IMR-90 (cell line): ENCODE measurements at regions not wholly inside any gene's neighbourhood (a gene's known extent, or its start where the extent isn't known, plus 50 kb on each side); places are given as distances from the start of the nearest gene placed in this dataset.

ENCODE experiments used
- ATAC-seq: fragments of 200-7000 bp; cut with Tn5 transposase; 2 replicates; pipeline ENCODE4 v1.9.1; 2020; ENCODE audit warnings: low read depth, mild to moderate bottlenecking, moderate library complexity
- BruUV-seq: library from RNA; stranded (reverse); fragments of 400-500 nt; replicated peaks from 2 replicates; lab custom pipeline; 2021; lab: Mats Ljungman, UMichigan
- CTCF ChIA-PET: fragments of 300-600 bp; formaldehyde crosslinking; extraction: SDS; loops from one replicate; lab custom pipeline; 2021; ENCODE audit warnings: antibody characterized with exemption; lab: Yijun Ruan, JAX
- POLR2A ChIA-PET: fragments of 300-600 bp; sonication (Branson Sonifier 250); formaldehyde crosslinking; loops from one replicate; lab custom pipeline; 2022; ENCODE audit warnings: antibody characterized with exemption; ENCODE audit not compliant: unreplicated experiment; lab: Charles Lee
- DNase-seq: peaks from one replicate; pipeline ENCODE4 v3.0.0; 2013
- H2AFZ ChIP-seq: replicated peaks from 2 replicates; pipeline ENCODE3; 2013; ENCODE audit warnings: low read length, mild to moderate bottlenecking; ENCODE audit not compliant: poor library complexity
- H2AK5ac ChIP-seq: 2 replicates; pipeline ENCODE4 v1.6.1; 2013; ENCODE audit warnings: low read depth, low read length, inconsistent platforms
- H2AK9ac ChIP-seq: replicated peaks from 2 replicates; pipeline ENCODE3; 2013; ENCODE audit warnings: mild to moderate bottlenecking, low read depth, low read length, moderate library complexity; ENCODE audit not compliant: poor library complexity
- H2BK120ac ChIP-seq: 2 replicates; pipeline ENCODE4 v1.6.1; 2013; ENCODE audit warnings: low read depth, low read length, inconsistent platforms
- H2BK15ac ChIP-seq: 3 replicates; pipeline ENCODE4 v1.6.1; 2013; ENCODE audit warnings: low read depth, low read length, inconsistent platforms
- H2BK20ac ChIP-seq: 2 replicates; pipeline ENCODE4 v1.6.1; 2013; ENCODE audit warnings: low read depth, mild to moderate bottlenecking, inconsistent platforms, low read length, moderate library complexity
- H2BK5ac ChIP-seq: 2 replicates; pipeline ENCODE4 v1.6.1; 2013; ENCODE audit warnings: mild to moderate bottlenecking, low read depth, low read length, inconsistent platforms; ENCODE audit not compliant: poor library complexity, severe bottlenecking
- H3K14ac ChIP-seq: replicated peaks from 2 replicates; pipeline ENCODE4 v1.6.1; 2013; ENCODE audit warnings: low read depth, low read length, inconsistent platforms
- H3K18ac ChIP-seq: 2 replicates; pipeline ENCODE4 v1.6.1; 2013; ENCODE audit warnings: low read depth, low read length, control low read depth
- H3K23ac ChIP-seq: 2 replicates; pipeline ENCODE4 v1.6.1; 2013; ENCODE audit warnings: low read depth, low read length, inconsistent platforms
- H3K27ac ChIP-seq: 2 replicates; pipeline ENCODE4 v1.5.1; 2013; ENCODE audit warnings: mild to moderate bottlenecking, control low read depth, low read length; ENCODE audit not compliant: insufficient read depth
- H3K27me3 ChIP-seq: 2 replicates; pipeline ENCODE4 v1.6.1; 2013; ENCODE audit warnings: low read length; ENCODE audit not compliant: control insufficient read depth, insufficient read depth
- H3K36me3 ChIP-seq: 2 replicates; pipeline ENCODE4 v1.6.1; 2013; ENCODE audit warnings: low read length, mixed read lengths; ENCODE audit not compliant: control insufficient read depth, insufficient read depth
- H3K4ac ChIP-seq: 2 replicates; pipeline ENCODE4 v1.6.1; 2013; ENCODE audit warnings: low read depth, low read length, inconsistent platforms
- H3K4me1 ChIP-seq: 2 replicates; pipeline ENCODE4 v1.6.1; 2013; ENCODE audit warnings: low read length, mixed read lengths; ENCODE audit not compliant: control insufficient read depth, insufficient read depth
- H3K4me2 ChIP-seq: 2 replicates; pipeline ENCODE4 v1.6.1; 2013; ENCODE audit warnings: low read depth, mild to moderate bottlenecking, control low read depth, low read length, moderate library complexity
- H3K4me3 ChIP-seq: 2 replicates; pipeline ENCODE4 v1.5.1; 2013; ENCODE audit warnings: low read depth, mild to moderate bottlenecking, control low read depth, low read length, moderate library complexity; ENCODE audit not compliant: insufficient read depth
- H3K56ac ChIP-seq: 2 replicates; pipeline ENCODE4 v1.6.1; 2013; ENCODE audit warnings: low read length, inconsistent platforms; ENCODE audit not compliant: insufficient read depth; ENCODE audit errors: extremely low read depth
- H3K79me1 ChIP-seq, 2 experiments: 2 replicates each; pipeline ENCODE4 v1.6.1; 2013; ENCODE audit warnings: low read length in 2 of 2, inconsistent platforms in 1 of 2, low read depth in 1 of 2
- H3K9ac ChIP-seq: 2 replicates; pipeline ENCODE4 v1.6.1; 2013; ENCODE audit warnings: low read depth, low read length, control low read depth
- H3K9me1 ChIP-seq: 2 replicates; pipeline ENCODE4 v1.6.1; 2013; ENCODE audit warnings: low read length, inconsistent platforms; ENCODE audit not compliant: insufficient read depth
- H3K9me3 ChIP-seq: 2 replicates; pipeline ENCODE4 v1.6.1; 2013; ENCODE audit warnings: low read length; ENCODE audit not compliant: control insufficient read depth, insufficient read depth
- H4K20me1 ChIP-seq: 2 replicates; pipeline ENCODE4 v1.6.1; 2013; ENCODE audit warnings: low read length, inconsistent platforms; ENCODE audit not compliant: insufficient read depth
- H4K5ac ChIP-seq: 2 replicates; pipeline ENCODE4 v1.6.1; 2013; ENCODE audit warnings: mild to moderate bottlenecking, low read depth, low read length, control low read depth
- H4K8ac ChIP-seq, 2 experiments: 2 replicates each; pipeline ENCODE4 v1.6.1; 2013; ENCODE audit warnings: low read depth in 2 of 2, low read length in 2 of 2, control low read depth in 1 of 2, inconsistent platforms in 1 of 2
- H4K91ac ChIP-seq: 2 replicates; pipeline ENCODE4 v1.6.1; 2013; ENCODE audit warnings: low read depth, low read length, inconsistent platforms; ENCODE audit not compliant: insufficient read depth
- BHLHE40 ChIP-seq: fragments of 150-350 bp; IDR thresholded peaks from 2 replicates; pipeline ENCODE4 v1.6.1; 2016; ENCODE audit warnings: mild to moderate bottlenecking, low read depth, low read length
- CEBPB ChIP-seq: IDR thresholded peaks from 2 replicates; pipeline ENCODE4 v1.6.1; 2012; ENCODE audit warnings: low read depth, low read length, improper control_type of control experiment
- CHD1 ChIP-seq: IDR thresholded peaks from 2 replicates; pipeline ENCODE4 v1.6.1; 2012; ENCODE audit warnings: low read depth, low read length, improper control_type of control experiment
- ELK1 ChIP-seq: fragments of 150-350 bp; IDR thresholded peaks from 2 replicates; pipeline ENCODE4 v1.6.1; 2016; ENCODE audit warnings: low read depth, mild to moderate bottlenecking, low read length, moderate library complexity, borderline replicate concordance
- FOS ChIP-seq: fragments of 150-350 bp; IDR thresholded peaks from 2 replicates; pipeline ENCODE4 v1.6.1; 2016; ENCODE audit warnings: low read depth, low read length
- MAFK ChIP-seq: IDR thresholded peaks from 2 replicates; pipeline ENCODE4 v1.6.1; 2012; ENCODE audit warnings: low read depth, low read length, improper control_type of control experiment
- MAZ ChIP-seq: IDR thresholded peaks from 2 replicates; pipeline ENCODE4 v1.6.1; 2012; ENCODE audit warnings: low read depth, mild to moderate bottlenecking, low read length, improper control_type of control experiment, moderate library complexity, borderline replicate concordance
- MXI1 ChIP-seq: IDR thresholded peaks from 2 replicates; pipeline ENCODE4 v1.6.1; 2012; ENCODE audit warnings: low read depth, mild to moderate bottlenecking, low read length, moderate library complexity, borderline replicate concordance
- NFE2L2 ChIP-seq: fragments of 150-350 bp; IDR thresholded peaks from 2 replicates; pipeline ENCODE4 v1.6.1; 2016; ENCODE audit warnings: low read depth, mild to moderate bottlenecking, low read length
- POLR2A ChIP-seq: IDR thresholded peaks from 2 replicates; pipeline ENCODE4 v1.6.1; 2012; ENCODE audit warnings: mild to moderate bottlenecking, low read depth, low read length
- RAD21 ChIP-seq: IDR thresholded peaks from 2 replicates; pipeline ENCODE4 v1.6.1; 2012; ENCODE audit warnings: low read length, improper control_type of control experiment
- RFX5 ChIP-seq: IDR thresholded peaks from 2 replicates; pipeline ENCODE4 v1.8.0; 2012; ENCODE audit warnings: low read depth, mild to moderate bottlenecking, low read length, moderate library complexity
- SMC3 ChIP-seq: fragments of 150-350 bp; IDR thresholded peaks from 2 replicates; pipeline ENCODE4 v1.6.1; 2016; ENCODE audit warnings: low read depth, mild to moderate bottlenecking, antibody characterized with exemption, low read length, moderate library complexity
- WGBS, 2 experiments: methylation state at CpG; one replicate each; pipeline versions ENCODE4 v1.1.5 to v1.1.7; 2013; ENCODE audit warnings: missing lambda C conversion rate in 2 of 2; ENCODE audit not compliant: insufficient read length in 1 of 2; ENCODE audit errors: extremely low coverage in 2 of 2; 5-methylcytosine and 5-hydroxymethylcytosine counted together
- dilution Hi-C: fragments of 300-500 bp; cut with HindIII; formaldehyde crosslinking; loops from one replicate; pipeline ENCODE4 v1.14.3; 2018; ENCODE audit warnings: low sequenced_read_pairs; ENCODE audit not compliant: unreplicated experiment
- in situ Hi-C: fragments of 300-500 bp; cut with MboI; formaldehyde crosslinking; loops from 3 replicates; pipeline ENCODE4 v1.14.3; 2019; ENCODE audit warnings: low sequenced_read_pairs, inconsistent platforms, mixed read lengths
- intact Hi-C: fragments of 100-400 bp; cut with micrococcal nuclease; formaldehyde crosslinking; loops from 2 replicates; pipeline ENCODE4 v1.10.0; 2022
- TF ChIP-seq, protein P1 (sequence below): conservative IDR thresholded peaks from 2 replicates; pipeline ENCODE4 v1.5.1; 2012; ENCODE audit warnings: mild to moderate bottlenecking, low read depth, low read length, improper control_type of control experiment

- Histone ChIP-seq H3K4me1 (no peaks in the 10 kb centered on the region; the same call in 1 of the 2 replicates), H3K9ac (no peak overlapping the region), H3K9me1 (peaks cover 4% of the 10 kb centered on the region), H3K36me3 (no peaks in the 10 kb centered on the region), H3K14ac (no peak overlapping the region), H3K23ac (no peak overlapping the region), H2AK9ac (no peak overlapping the region), H3K4me2 (no peak overlapping the region), H2AFZ (no peak overlapping the region), H2AK5ac (no peak overlapping the region), H4K5ac (no peak overlapping the region), H3K27me3 (no peaks in the 10 kb centered on the region), H3K56ac (no peak overlapping the region), H2BK120ac (no peak overlapping the region), H3K4me3 (no peak overlapping the region), H2BK5ac (no peak overlapping the region), H3K79me1 (no peaks in the 10 kb centered on the region), H2BK20ac (no peak overlapping the region), H3K9me3 (no peaks in the 10 kb centered on the region), H3K4ac (no peak overlapping the region), H4K91ac (no peak overlapping the region), H3K27ac (no peak overlapping the region), H4K20me1 (no peaks in the 10 kb centered on the region), H3K18ac (no peak overlapping the region), H4K8ac (no peak overlapping the region), H2BK15ac (no peak overlapping the region)
- DNase-seq, result no peak
- no TSS peak for BruUV-seq
- in situ Hi-C loops (no loop called here), dilution Hi-C loops (no loop called here), intact Hi-C loops (no loop called here)
- no CpG with 5 or more reads among the region's 2 CpGs for WGBS, 2 experiments
- TF ChIP-seq POLR2A (no peak), BHLHE40 (no peak), RFX5 (no peak), FOS (no peak), MAZ (no peak), ELK1 (no peak), SMC3 (no peak), MAFK (no peak), MXI1 (no peak), RAD21 (no peak), CEBPB (no peak), CHD1 (no peak), NFE2L2 (no peak)
- TF ChIP-seq, protein P1, sequence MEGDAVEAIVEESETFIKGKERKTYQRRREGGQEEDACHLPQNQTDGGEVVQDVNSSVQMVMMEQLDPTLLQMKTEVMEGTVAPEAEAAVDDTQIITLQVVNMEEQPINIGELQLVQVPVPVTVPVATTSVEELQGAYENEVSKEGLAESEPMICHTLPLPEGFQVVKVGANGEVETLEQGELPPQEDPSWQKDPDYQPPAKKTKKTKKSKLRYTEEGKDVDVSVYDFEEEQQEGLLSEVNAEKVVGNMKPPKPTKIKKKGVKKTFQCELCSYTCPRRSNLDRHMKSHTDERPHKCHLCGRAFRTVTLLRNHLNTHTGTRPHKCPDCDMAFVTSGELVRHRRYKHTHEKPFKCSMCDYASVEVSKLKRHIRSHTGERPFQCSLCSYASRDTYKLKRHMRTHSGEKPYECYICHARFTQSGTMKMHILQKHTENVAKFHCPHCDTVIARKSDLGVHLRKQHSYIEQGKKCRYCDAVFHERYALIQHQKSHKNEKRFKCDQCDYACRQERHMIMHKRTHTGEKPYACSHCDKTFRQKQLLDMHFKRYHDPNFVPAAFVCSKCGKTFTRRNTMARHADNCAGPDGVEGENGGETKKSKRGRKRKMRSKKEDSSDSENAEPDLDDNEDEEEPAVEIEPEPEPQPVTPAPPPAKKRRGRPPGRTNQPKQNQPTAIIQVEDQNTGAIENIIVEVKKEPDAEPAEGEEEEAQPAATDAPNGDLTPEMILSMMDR, result no peak
- ATAC-seq, result no peak
- CTCF ChIA-PET, result interaction anchor here (0.7 to 0.9 kb wide), 2 partner anchors 11 to 21 kb away, joined by 3 read pairs; no protein-coding TSS in a partner anchor
- POLR2A ChIA-PET, result no interaction called here
Observed at GRCh38 chr6:49321561-49322072, 141.4 kb downstream of the MMUT start.
